Stomach smooth muscle (tissue), 2 donors: ENCODE measurements at regions not wholly inside any gene's neighbourhood (a gene's known extent, or its start where the extent isn't known, plus 50 kb on each side); places are given as distances from the start of the nearest gene placed in this dataset.

ENCODE experiments used
- H3K27ac ChIP-seq: one replicate; pipeline ENCODE4 v1.7.0; 2013; ENCODE audit warnings: mild to moderate bottlenecking, low read length, inconsistent platforms
- H3K27me3 ChIP-seq, 2 donors: one replicate each; pipeline ENCODE4 v1.7.0; 2013; ENCODE audit warnings: low read length in 2 of 2; ENCODE audit not compliant: insufficient read depth in 2 of 2, control insufficient read depth in 1 of 2
- H3K36me3 ChIP-seq, 2 donors: one replicate each; pipeline ENCODE4 v1.7.0; 2013; ENCODE audit warnings: low read length in 2 of 2; ENCODE audit not compliant: control insufficient read depth in 2 of 2, insufficient read depth in 2 of 2
- H3K4me1 ChIP-seq: one replicate; pipeline ENCODE4 v1.7.0; 2013; ENCODE audit warnings: low read length; ENCODE audit not compliant: control insufficient read depth, insufficient read depth
- H3K4me3 ChIP-seq, 2 donors: one replicate each; pipeline ENCODE4 v1.7.0; 2013; ENCODE audit warnings: low read length in 2 of 2
- H3K9ac ChIP-seq, 2 donors: one replicate each; pipeline ENCODE4 v1.7.0; 2013; ENCODE audit warnings: low read length in 2 of 2, mild to moderate bottlenecking in 1 of 2
- H3K9me3 ChIP-seq, 2 donors: one replicate each; pipeline ENCODE4 v1.7.0; 2013; ENCODE audit warnings: low read length in 2 of 2; ENCODE audit not compliant: control insufficient read depth in 2 of 2
- donor health status: healthy.
- donor health status: Pancreatic carcinoma.

DNA sequence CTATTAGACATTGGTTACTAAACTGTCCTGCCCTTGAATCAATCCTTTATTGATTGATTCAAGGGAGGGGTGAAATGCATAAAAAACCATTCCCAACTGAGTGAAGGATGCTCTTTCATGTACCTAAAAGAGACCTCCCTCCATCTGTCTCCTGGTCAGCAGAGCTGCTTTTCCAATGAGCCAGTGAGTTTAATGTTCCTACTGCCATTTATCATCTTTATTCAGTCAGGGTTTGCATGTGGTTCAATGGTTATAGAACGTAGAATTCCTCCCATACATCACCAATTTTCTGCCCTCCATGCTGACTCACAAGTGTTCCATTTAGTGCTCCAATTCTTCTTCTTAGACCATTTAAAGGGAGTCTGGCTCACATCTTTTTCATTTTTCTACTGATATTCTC lies 199.1 kb upstream of the PCSK5 start:
- no peaks in the 10 kb centered on the region for H3K4me1 ChIP-seq
- no peaks in the 10 kb centered on the region for H3K27me3 ChIP-seq
- H3K4me3 ChIP-seq: no peak overlapping the region
- H3K36me3 ChIP-seq: no peaks in the 10 kb centered on the region
- H3K9me3 ChIP-seq: no peaks in the 10 kb centered on the region
- no peak overlapping the region for H3K27ac ChIP-seq
- no peak overlapping the region for H3K9ac ChIP-seq

GRCh38 chr9:75692309-75692708 lies 198.2 kb upstream of the PCSK5 start:
- Histone ChIP-seq H3K4me3 (no peak overlapping the region), H3K9me3 (no peaks in the 10 kb centered on the region), H3K9ac (no peak overlapping the region), H3K4me1 (peaks cover 3% of the 10 kb centered on the region), H3K27me3 (no peaks in the 10 kb centered on the region), H3K27ac (no peak overlapping the region), H3K36me3 (no peaks in the 10 kb centered on the region)

DNA sequence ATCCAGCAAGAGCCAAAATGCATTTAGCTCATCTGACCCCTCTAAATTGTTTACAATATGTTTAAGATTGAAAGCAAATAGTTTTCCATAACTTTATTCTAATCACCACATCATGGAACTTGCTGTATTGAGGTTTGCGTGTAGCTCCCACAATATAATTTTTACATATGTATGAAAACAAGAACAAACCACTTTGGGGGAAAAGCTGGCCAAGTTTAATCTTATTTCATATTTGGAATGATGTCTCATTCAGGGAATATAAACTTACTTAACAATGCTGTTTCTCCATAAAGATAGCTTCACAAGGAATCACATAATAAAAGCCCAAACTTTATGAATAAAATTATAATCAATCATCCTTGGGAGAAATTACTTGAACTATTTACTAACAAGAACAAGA lies 194.6 kb upstream of the PCSK5 start:
- Histone ChIP-seq H3K36me3 (no peaks in the 10 kb centered on the region), H3K27ac (no peak overlapping the region), H3K9me3 (no peaks in the 10 kb centered on the region), H3K4me1 (peaks cover 3% of the 10 kb centered on the region), H3K27me3 (no peaks in the 10 kb centered on the region), H3K9ac (no peak overlapping the region), H3K4me3 (no peak overlapping the region)

- Histone ChIP-seq H3K4me1 (peaks cover 3% of the 10 kb centered on the region), H3K27ac (no peak overlapping the region), H3K36me3 (no peaks in the 10 kb centered on the region), H3K9me3 (no peaks in the 10 kb centered on the region), H3K4me3 (no peak overlapping the region), H3K9ac (no peak overlapping the region), H3K27me3 (no peaks in the 10 kb centered on the region)
Measured at GRCh38 chr9:75699017-75699416, 191.5 kb upstream of the PCSK5 start.

GRCh38 chr9:75699625-75700251 lies 190.7 kb upstream of the PCSK5 start:
- Histone ChIP-seq H3K9me3 (no peaks in the 10 kb centered on the region), H3K4me1 (peaks cover 3% of the 10 kb centered on the region), H3K9ac (no peak overlapping the region), H3K4me3 (no peak overlapping the region), H3K27ac (no peak overlapping the region), H3K36me3 (no peaks in the 10 kb centered on the region), H3K27me3 (no peaks in the 10 kb centered on the region)

GRCh38 chr9:75700252-75700640 lies 190.2 kb upstream of the PCSK5 start:
- Histone ChIP-seq H3K9me3 (no peaks in the 10 kb centered on the region), H3K4me3 (no peak overlapping the region), H3K4me1 (peaks cover 3% of the 10 kb centered on the region), H3K27me3 (no peaks in the 10 kb centered on the region), H3K36me3 (no peaks in the 10 kb centered on the region), H3K9ac (no peak overlapping the region), H3K27ac (no peak overlapping the region)

DNA sequence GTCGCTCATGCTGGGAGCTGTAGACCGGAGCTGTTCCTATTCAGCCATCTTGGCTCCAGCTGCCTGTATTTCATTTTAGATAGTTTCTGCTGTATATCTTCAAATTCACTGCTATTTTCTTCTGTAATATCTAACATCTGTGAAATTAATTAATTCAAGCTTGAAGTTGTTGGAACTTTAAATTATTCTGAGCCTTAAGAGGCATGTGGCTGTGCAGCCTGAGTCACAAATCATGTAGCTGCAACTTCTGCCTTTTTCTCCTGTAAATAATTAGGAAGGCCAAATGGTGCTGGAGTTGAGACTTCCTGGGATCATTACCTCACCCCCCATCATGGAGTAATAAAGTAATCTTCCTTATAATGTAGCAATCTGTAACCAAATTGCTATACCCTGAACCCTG lies 183.3 kb upstream of the PCSK5 start:
- Histone ChIP-seq H3K9me3 (no peaks in the 10 kb centered on the region), H3K4me3 (no peak overlapping the region), H3K9ac (no peak overlapping the region), H3K36me3 (no peaks in the 10 kb centered on the region), H3K4me1 (no peaks in the 10 kb centered on the region), H3K27me3 (no peaks in the 10 kb centered on the region), H3K27ac (no peak overlapping the region)

GRCh38 chr9:75709698-75710097 lies 180.8 kb upstream of the PCSK5 start:
- Histone ChIP-seq H3K27ac (no peak overlapping the region), H3K9me3 (no peaks in the 10 kb centered on the region), H3K9ac (no peak overlapping the region), H3K27me3 (no peaks in the 10 kb centered on the region), H3K4me1 (no peaks in the 10 kb centered on the region), H3K4me3 (no peak overlapping the region), H3K36me3 (no peaks in the 10 kb centered on the region)

GRCh38 chr9:75712700-75713099 lies 177.8 kb upstream of the PCSK5 start:
- Histone ChIP-seq H3K4me3 (no peak overlapping the region), H3K9me3 (no peaks in the 10 kb centered on the region), H3K27ac (no peak overlapping the region), H3K4me1 (no peaks in the 10 kb centered on the region), H3K36me3 (no peaks in the 10 kb centered on the region), H3K27me3 (no peaks in the 10 kb centered on the region), H3K9ac (no peak overlapping the region)

DNA sequence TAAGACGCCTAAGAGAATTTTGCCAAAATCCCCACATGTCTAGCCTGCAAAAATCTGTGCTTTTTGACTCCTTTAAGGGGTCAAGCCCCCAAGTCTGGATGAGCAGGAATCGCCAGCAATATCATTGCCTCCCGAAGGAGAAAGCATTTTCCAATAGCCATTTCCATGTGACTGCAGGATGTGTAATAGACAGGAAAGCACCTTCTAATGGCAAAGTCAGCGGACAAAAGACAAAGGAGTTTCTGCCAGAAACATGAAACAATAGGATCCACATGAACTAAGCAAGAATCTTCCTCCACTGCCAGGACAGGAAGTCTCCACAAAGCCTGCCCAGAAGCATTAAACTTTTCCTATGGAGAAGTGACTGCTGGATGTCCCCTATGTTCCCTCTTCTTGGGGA lies 177.1 kb upstream of the PCSK5 start:
- Histone ChIP-seq H3K4me3 (no peak overlapping the region), H3K27ac (no peak overlapping the region), H3K27me3 (no peaks in the 10 kb centered on the region), H3K4me1 (no peaks in the 10 kb centered on the region), H3K9me3 (no peaks in the 10 kb centered on the region), H3K36me3 (no peaks in the 10 kb centered on the region), H3K9ac (no peak overlapping the region)

DNA sequence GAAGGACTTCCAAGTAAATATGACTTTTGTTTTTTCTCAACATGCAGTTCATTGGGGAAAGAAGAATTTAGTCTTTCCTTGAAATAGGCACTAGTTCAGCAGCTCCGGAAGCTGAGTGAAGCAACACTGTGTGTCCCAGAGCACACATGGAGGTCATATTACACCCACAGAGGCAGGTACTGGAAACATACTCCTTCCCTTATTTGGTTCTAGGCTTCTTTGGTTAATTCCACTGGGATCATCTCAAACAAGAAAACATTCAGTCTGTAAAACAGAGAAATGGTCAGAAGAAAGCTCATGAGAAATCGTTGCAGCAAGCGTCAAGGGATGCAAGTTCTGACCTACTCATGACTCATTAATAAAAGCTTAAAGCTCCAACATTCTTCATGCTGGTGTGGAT lies 175.1 kb upstream of the PCSK5 start:
- no peak overlapping the region for H3K4me3 ChIP-seq
- H3K27me3 ChIP-seq: no peaks in the 10 kb centered on the region
- H3K9ac ChIP-seq: no peak overlapping the region
- no peak overlapping the region for H3K27ac ChIP-seq
- no peaks in the 10 kb centered on the region for H3K36me3 ChIP-seq
- no peaks in the 10 kb centered on the region for H3K9me3 ChIP-seq
- no peaks in the 10 kb centered on the region for H3K4me1 ChIP-seq
